Esophagus muscularis mucosa (tissue), 3 donors: ENCODE measurements at regions not wholly inside any gene's neighbourhood (a gene's known extent, or its start where the extent isn't known, plus 50 kb on each side); places are given as distances from the start of the nearest gene placed in this dataset.

Source experiments
- CTCF ChIP-seq, 3 experiments: fragments of 200-600 bp in 2 of 3; fragments of 450-650 bp in 1 of 3; sonication (generic) in 2 of 3; IDR thresholded peaks; one replicate each; pipeline ENCODE4 v1.5.1; 2017 to 2019; ENCODE audit warnings: antibody characterized with exemption in 3 of 3, mild to moderate bottlenecking in 2 of 3, moderate library complexity in 1 of 3
- POLR2A ChIP-seq: fragments of 450-650 bp; IDR thresholded peaks from one replicate; pipeline ENCODE4 v1.6.1; 2017; ENCODE audit warnings: antibody characterized with exemption, moderate library complexity, mild to moderate bottlenecking, low read depth
- POLR2AphosphoS5 ChIP-seq, 2 donors: sonication (generic); formaldehyde crosslinking; IDR thresholded peaks; one replicate each; pipeline ENCODE4 v1.6.1; 2017; ENCODE audit warnings: antibody characterized with exemption in 2 of 2

GRCh38 chr1:219076326-219076937, 97.2 kb upstream of the LYPLAL1 start:
- TF ChIP-seq CTCF (IDR thresholded peaks at IDR 0.05) (no peak), POLR2A (no peak), POLR2AphosphoS5 (IDR thresholded peaks at IDR 0.05) (no peak)
